Gastrocnemius medialis (tissue), 4 donors: ENCODE measurements at regions not wholly inside any gene's neighbourhood (a gene's known extent, or its start where the extent isn't known, plus 50 kb on each side); places are given as distances from the start of the nearest gene placed in this dataset.

Experiments used
- ATAC-seq, 2 donors: fragments of 150-250 bp; one replicate each; pipeline ENCODE4 v1.9.1; 2016
- DNase-seq, 2 donors: peaks; one replicate each; pipeline ENCODE4 v3.0.0-alpha.2; 2019
- H3K27ac ChIP-seq, 4 donors: fragments of 200-600 bp; sonication (generic); 1 replicate in 1 of 4; 2 replicates in 3 of 4; pipeline ENCODE4 v1.5.1; 2016 to 2018; ENCODE audit warnings: mild to moderate bottlenecking in 2 of 4, moderate library complexity in 1 of 4
- H3K27me3 ChIP-seq, 3 donors: fragments of 200-600 bp; sonication (generic) in 2 of 3; 1 replicate in 1 of 3; 2 replicates in 2 of 3; pipeline versions ENCODE4 v1.5.1 to v1.6.0; 2016 to 2019; ENCODE audit warnings: mild to moderate bottlenecking in 1 of 3, moderate library complexity in 1 of 3
- H3K36me3 ChIP-seq, 2 donors: fragments of 200-600 bp; sonication (generic) in 1 of 2; one replicate each; pipeline ENCODE4 v1.5.1; 2017 to 2018
- H3K4me1 ChIP-seq, 2 donors: fragments of 200-600 bp; sonication (generic) in 1 of 2; one replicate each; pipeline ENCODE4 v1.5.1; 2016 to 2017; ENCODE audit warnings: mild to moderate bottlenecking in 2 of 2
- H3K4me3 ChIP-seq, 4 donors: fragments of 200-600 bp; sonication (generic) in 3 of 4; 1 replicate in 1 of 4; 2 replicates in 3 of 4; pipeline ENCODE4 v1.5.1; 2016 to 2019; ENCODE audit warnings: mild to moderate bottlenecking in 2 of 4
- H3K9me3 ChIP-seq, 3 donors: fragments of 200-600 bp; sonication (generic) in 2 of 3; 1 replicate in 1 of 3; 2 replicates in 2 of 3; pipeline ENCODE4 v1.5.1; 2016 to 2019
- CTCF ChIP-seq, 5 experiments: fragments of 450-650 bp in 3 of 5; fragments of 200-600 bp in 2 of 5; sonication (generic) in 2 of 5; IDR thresholded peaks in 4 of 5; conservative IDR thresholded peaks in 1 of 5; 1 replicate in 4 of 5; 2 replicates in 1 of 5; pipeline ENCODE4 v1.5.1; 2016 to 2019; ENCODE audit warnings: antibody characterized with exemption in 5 of 5, mild to moderate bottlenecking in 3 of 5, moderate library complexity in 3 of 5
- POLR2A ChIP-seq, 2 donors: fragments of 450-650 bp; IDR thresholded peaks; one replicate each; pipeline ENCODE4 v1.6.1; 2017; ENCODE audit warnings: antibody characterized with exemption in 2 of 2, mild to moderate bottlenecking in 2 of 2, moderate library complexity in 2 of 2
- in situ Hi-C, 4 donors: fragments of 200-750 bp; cut with MboI; loops; one replicate each; pipeline versions ENCODE4 v1.15.0 to v1.8.0; 2017; ENCODE audit warnings: low sequenced_read_pairs in 4 of 4
- intact Hi-C: fragments of 100-400 bp; cut with DNase I; formaldehyde crosslinking; loops from one replicate; pipeline ENCODE4 v1.15.1; 2023; ENCODE audit warnings: low total_unique reads

- Histone ChIP-seq H3K27me3 (no peaks in the 10 kb centered on the region), H3K9me3 (no peaks in the 10 kb centered on the region), H3K4me1 (no peaks in the 10 kb centered on the region), H3K36me3 (no peaks in the 10 kb centered on the region), H3K4me3 (no peak overlapping the region), H3K27ac (no peak overlapping the region)
- TF ChIP-seq CTCF (IDR thresholded peaks at IDR 0.05 in 4 of 5, conservative IDR thresholded peaks at IDR 0.05 in 1 of 5): no peak
- TF ChIP-seq POLR2A (IDR thresholded peaks at IDR 0.05): no peak
- DNase-seq (no peak), ATAC-seq (no peak)
- intact Hi-C loops: no loop called here
- in situ Hi-C loops: no loop called here
These were observed 137.8 kb downstream of the CENPW start for GRCh38 chr6:126477678-126478077.

GRCh38 chr6:126480268-126480667 is 140.4 kb downstream of the CENPW start:
- in situ Hi-C loops (no loop called here), intact Hi-C loops (no loop called here)
- Histone ChIP-seq H3K36me3 (no peaks in the 10 kb centered on the region), H3K27ac (no peak overlapping the region), H3K4me1 (no peaks in the 10 kb centered on the region), H3K4me3 (no peak overlapping the region), H3K9me3 (no peaks in the 10 kb centered on the region), H3K27me3 (no peaks in the 10 kb centered on the region)
- TF ChIP-seq POLR2A (IDR thresholded peaks at IDR 0.05) (no peak), CTCF (IDR thresholded peaks at IDR 0.05 in 4 of 5, conservative IDR thresholded peaks at IDR 0.05 in 1 of 5) (no peak)
- no peak for DNase-seq
- ATAC-seq: no peak

- no peaks in the 10 kb centered on the region for H3K27me3 ChIP-seq
- no peaks in the 10 kb centered on the region for H3K9me3 ChIP-seq
- no peaks in the 10 kb centered on the region for H3K36me3 ChIP-seq
- intact Hi-C loops: no loop called here
- in situ Hi-C loops: no loop called here
- no peak for ATAC-seq
- DNase-seq: no peak
- H3K4me3 ChIP-seq: no peak overlapping the region
- TF ChIP-seq CTCF (IDR thresholded peaks at IDR 0.05 in 4 of 5, conservative IDR thresholded peaks at IDR 0.05 in 1 of 5) (no peak), POLR2A (IDR thresholded peaks at IDR 0.05) (no peak)
- no peaks in the 10 kb centered on the region for H3K4me1 ChIP-seq
- no peak overlapping the region for H3K27ac ChIP-seq
These were observed 141.4 kb downstream of the CENPW start for GRCh38 chr6:126481319-126481718.

GRCh38 chr6:126504792-126505191 is 164.9 kb downstream of the CENPW start:
- TF ChIP-seq CTCF (IDR thresholded peaks at IDR 0.05 in 4 of 5, conservative IDR thresholded peaks at IDR 0.05 in 1 of 5) (no peak), POLR2A (IDR thresholded peaks at IDR 0.05) (no peak)
- no peak for DNase-seq
- in situ Hi-C loops (no loop called here), intact Hi-C loops (no loop called here)
- Histone ChIP-seq H3K36me3 (no peaks in the 10 kb centered on the region), H3K4me1 (no peaks in the 10 kb centered on the region), H3K4me3 (no peak overlapping the region), H3K27me3 (no peaks in the 10 kb centered on the region), H3K9me3 (no peaks in the 10 kb centered on the region), H3K27ac (no peak overlapping the region)
- ATAC-seq: no peak

- no peak for DNase-seq
- H3K4me1 ChIP-seq: no peaks in the 10 kb centered on the region
- intact Hi-C loops (no loop called here), in situ Hi-C loops (no loop called here)
- TF ChIP-seq POLR2A (IDR thresholded peaks at IDR 0.05): no peak
- TF ChIP-seq CTCF (IDR thresholded peaks at IDR 0.05 in 4 of 5, conservative IDR thresholded peaks at IDR 0.05 in 1 of 5): no peak
- no peaks in the 10 kb centered on the region for H3K27me3 ChIP-seq
- H3K27ac ChIP-seq: no peak overlapping the region
- no peak overlapping the region for H3K4me3 ChIP-seq
- no peak for ATAC-seq
- H3K36me3 ChIP-seq: no peaks in the 10 kb centered on the region
- no peaks in the 10 kb centered on the region for H3K9me3 ChIP-seq
These were observed 173.3 kb downstream of the CENPW start for GRCh38 chr6:126513198-126513597.
